H9 (cell line): ENCODE measurements at regions not wholly inside any gene's neighbourhood (a gene's known extent, or its start where the extent isn't known, plus 50 kb on each side); places are given as distances from the start of the nearest gene placed in this dataset.

Experiments
- DNase-seq: peaks from one replicate; pipeline ENCODE4 v3.0.0-alpha.2; 2017
- H2AFZ ChIP-seq: one replicate; pipeline ENCODE4 v1.6.1; 2013; ENCODE audit warnings: mild to moderate bottlenecking, low read length, control low read depth, moderate library complexity
- H2AK5ac ChIP-seq: 2 replicates; pipeline ENCODE4 v1.6.1; 2013; ENCODE audit warnings: low read length, control low read depth, mixed read lengths; ENCODE audit not compliant: insufficient read length
- H2BK120ac ChIP-seq: one replicate; pipeline ENCODE4 v1.6.1; 2013; ENCODE audit warnings: low read depth, mild to moderate bottlenecking, low read length, control low read depth, inconsistent platforms; ENCODE audit not compliant: poor library complexity, severe bottlenecking
- H2BK12ac ChIP-seq: 2 replicates; pipeline ENCODE4 v1.6.1; 2013; ENCODE audit warnings: low read length, control low read depth, mixed read lengths, low read depth; ENCODE audit not compliant: insufficient read length
- H2BK15ac ChIP-seq: 2 replicates; pipeline ENCODE4 v1.6.1; 2013; ENCODE audit warnings: low read depth, low read length, control low read depth
- H2BK20ac ChIP-seq: one replicate; pipeline ENCODE4 v1.6.1; 2013; ENCODE audit warnings: low read depth, mild to moderate bottlenecking, low read length, control low read depth, inconsistent platforms; ENCODE audit not compliant: poor library complexity, severe bottlenecking
- H2BK5ac ChIP-seq: 2 replicates; pipeline ENCODE4 v1.6.1; 2013; ENCODE audit warnings: low read length, control low read depth, mixed read lengths; ENCODE audit not compliant: insufficient read length
- H3K14ac ChIP-seq: 2 replicates; pipeline ENCODE4 v1.6.1; 2013; ENCODE audit warnings: low read length, control low read depth; ENCODE audit not compliant: insufficient read depth
- H3K18ac ChIP-seq: 2 replicates; pipeline ENCODE4 v1.6.1; 2013; ENCODE audit warnings: low read depth, mild to moderate bottlenecking, mixed read lengths, low read length, control low read depth; ENCODE audit not compliant: insufficient read length
- H3K23ac ChIP-seq: 2 replicates; pipeline ENCODE4 v1.6.1; 2013; ENCODE audit warnings: low read length, control low read depth, mixed read lengths, low read depth; ENCODE audit not compliant: insufficient read length
- H3K23me2 ChIP-seq: 2 replicates; pipeline ENCODE4 v1.6.1; 2013; ENCODE audit warnings: low read depth, mild to moderate bottlenecking, mixed read lengths, low read length, control low read depth; ENCODE audit not compliant: insufficient read length, poor library complexity, severe bottlenecking
- H3K27ac ChIP-seq: 2 replicates; pipeline ENCODE4 v1.5.1; 2013; ENCODE audit warnings: low read length, control low read depth, mixed read lengths, low read depth; ENCODE audit not compliant: insufficient read length
- H3K27me3 ChIP-seq: 2 replicates; pipeline ENCODE4 v1.6.1; 2013; ENCODE audit warnings: low read length, control low read depth, inconsistent platforms; ENCODE audit not compliant: insufficient read depth
- H3K4ac ChIP-seq: 2 replicates; pipeline ENCODE4 v1.6.1; 2013; ENCODE audit warnings: low read depth, mild to moderate bottlenecking, control low read depth, inconsistent platforms, low read length, moderate library complexity
- H3K4me1 ChIP-seq: 2 replicates; pipeline ENCODE4 v1.6.1; 2013; ENCODE audit warnings: low read length, control low read depth, inconsistent platforms; ENCODE audit not compliant: insufficient read depth
- H3K4me2 ChIP-seq: 2 replicates; pipeline ENCODE4 v1.6.1; 2013; ENCODE audit warnings: low read length, control low read depth, mixed read lengths; ENCODE audit not compliant: insufficient read length, insufficient read depth
- H3K56ac ChIP-seq: 2 replicates; pipeline ENCODE4 v1.6.1; 2013; ENCODE audit warnings: low read depth, mild to moderate bottlenecking, mixed read lengths, low read length, control low read depth; ENCODE audit not compliant: insufficient read length
- H3K79me1 ChIP-seq: 2 replicates; pipeline ENCODE4 v1.6.1; 2013; ENCODE audit warnings: low read depth, mild to moderate bottlenecking, moderate library complexity, low read length, control low read depth, inconsistent platforms; ENCODE audit not compliant: insufficient read depth, poor library complexity, severe bottlenecking
- H3K79me2 ChIP-seq: 2 replicates; pipeline ENCODE4 v1.6.1; 2013; ENCODE audit warnings: low read length, control low read depth, inconsistent platforms; ENCODE audit not compliant: insufficient read depth
- H3K9ac ChIP-seq: 2 replicates; pipeline ENCODE4 v1.6.1; 2013; ENCODE audit warnings: low read length, control low read depth, mixed read lengths; ENCODE audit not compliant: insufficient read length; ENCODE audit errors: extremely low read depth
- H3K9me3 ChIP-seq: one replicate; pipeline ENCODE4 v1.6.1; 2013; ENCODE audit warnings: low read depth, low read length, inconsistent platforms; ENCODE audit not compliant: control insufficient read depth
- H3T11ph ChIP-seq: one replicate; pipeline ENCODE4 v1.6.1; 2013; ENCODE audit warnings: mild to moderate bottlenecking, low read length, control low read depth, inconsistent platforms
- H4K20me1 ChIP-seq: one replicate; pipeline ENCODE4 v1.6.1; 2013; ENCODE audit not compliant: control insufficient read depth, insufficient read length, insufficient read depth
- H4K5ac ChIP-seq: 2 replicates; pipeline ENCODE4 v1.6.1; 2013; ENCODE audit warnings: low read depth, mild to moderate bottlenecking, mixed read lengths, low read length, control low read depth; ENCODE audit not compliant: insufficient read length
- H4K8ac ChIP-seq: replicated peaks from 2 replicates; pipeline ENCODE4 v1.6.1; 2013; ENCODE audit warnings: low read length, control low read depth, mixed read lengths, low read depth; ENCODE audit not compliant: insufficient read length
- H4K91ac ChIP-seq: 2 replicates; pipeline ENCODE4 v1.6.1; 2013; ENCODE audit warnings: low read depth, mild to moderate bottlenecking, moderate library complexity, mixed read lengths, low read length, control low read depth; ENCODE audit not compliant: insufficient read length
- H3K27ac Mint-ChIP-seq, 3 experiments: 2 replicates in 2 of 3; 3 replicates in 1 of 3; pipeline ENCODE4 v1.8.0; 2020 to 2021; ENCODE audit warnings: mixed read lengths in 3 of 3, mild to moderate bottlenecking in 1 of 3, moderate library complexity in 1 of 3
- H3K27me3 Mint-ChIP-seq: 2 replicates; pipeline ENCODE4 v1.8.0; 2021; ENCODE audit warnings: low read depth, mild to moderate bottlenecking, moderate library complexity, mixed read lengths
- H3K36me3 Mint-ChIP-seq, 3 experiments: 2 replicates in 2 of 3; 3 replicates in 1 of 3; pipeline ENCODE4 v1.8.0; 2020 to 2021; ENCODE audit warnings: low read depth in 3 of 3, mixed read lengths in 3 of 3; ENCODE audit not compliant: insufficient read depth in 1 of 3
- H3K4me1 Mint-ChIP-seq, 2 experiments: 2 replicates each; pipeline ENCODE4 v1.8.0; 2020; ENCODE audit warnings: mixed read lengths in 2 of 2
- H3K4me3 Mint-ChIP-seq, 2 experiments: 2 replicates in 1 of 2; 3 replicates in 1 of 2; pipeline ENCODE4 v1.8.0; 2020 to 2021; ENCODE audit warnings: mild to moderate bottlenecking in 2 of 2, mixed read lengths in 2 of 2, moderate library complexity in 1 of 2
- H3K9me3 Mint-ChIP-seq, 2 experiments: 2 replicates in 1 of 2; 3 replicates in 1 of 2; pipeline ENCODE4 v1.8.0; 2020; ENCODE audit warnings: mild to moderate bottlenecking in 2 of 2, mixed read lengths in 2 of 2, moderate library complexity in 1 of 2
- WGBS: extraction: QIAGEN DNeasy Blood & Tissue Kit; methylation state at CpG from one replicate; pipeline ENCODE4 v1.1.7; 2013; ENCODE audit warnings: missing lambda C conversion rate, low lambda C conversion rate, mixed read lengths; ENCODE audit not compliant: insufficient read length; ENCODE audit errors: extremely low coverage; 5-methylcytosine and 5-hydroxymethylcytosine counted together
- TF ChIP-seq, protein P1 (sequence below): fragments of 200-600 bp; sonication (generic); conservative IDR thresholded peaks from 3 replicates; pipeline ENCODE4 v1.8.0; 2021; ENCODE audit warnings: antibody characterized with exemption, mild to moderate bottlenecking

DNA sequence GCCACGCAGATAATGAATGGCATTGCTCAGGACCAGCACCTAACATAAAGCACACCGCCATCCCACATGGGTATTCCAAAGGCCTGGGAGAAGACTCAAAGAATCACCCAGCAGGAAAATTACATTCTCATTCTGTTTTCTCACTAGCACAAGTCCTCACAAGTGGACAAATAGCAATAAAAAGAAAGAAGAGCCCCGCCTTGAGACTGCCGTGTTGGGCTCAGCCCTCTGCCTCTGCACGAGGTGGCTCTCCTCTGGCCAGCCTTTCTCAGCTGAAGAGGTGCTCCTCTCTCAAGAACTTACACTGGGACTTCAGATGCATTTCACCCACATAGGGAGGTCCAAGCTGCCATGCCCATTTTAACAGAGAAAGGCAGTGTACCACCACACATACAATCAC, 207.5 kb downstream of the SPTSSA start:
- H3K4me1 Mint-ChIP-seq, result peaks cover 0 to 7% of the 10 kb centered on the region in 2 experiments; a peak in 2 of 4 replicates
- H3K23ac ChIP-seq, result no peak overlapping the region
- no peak overlapping the region for H2BK12ac ChIP-seq
- TF ChIP-seq, protein P1, sequence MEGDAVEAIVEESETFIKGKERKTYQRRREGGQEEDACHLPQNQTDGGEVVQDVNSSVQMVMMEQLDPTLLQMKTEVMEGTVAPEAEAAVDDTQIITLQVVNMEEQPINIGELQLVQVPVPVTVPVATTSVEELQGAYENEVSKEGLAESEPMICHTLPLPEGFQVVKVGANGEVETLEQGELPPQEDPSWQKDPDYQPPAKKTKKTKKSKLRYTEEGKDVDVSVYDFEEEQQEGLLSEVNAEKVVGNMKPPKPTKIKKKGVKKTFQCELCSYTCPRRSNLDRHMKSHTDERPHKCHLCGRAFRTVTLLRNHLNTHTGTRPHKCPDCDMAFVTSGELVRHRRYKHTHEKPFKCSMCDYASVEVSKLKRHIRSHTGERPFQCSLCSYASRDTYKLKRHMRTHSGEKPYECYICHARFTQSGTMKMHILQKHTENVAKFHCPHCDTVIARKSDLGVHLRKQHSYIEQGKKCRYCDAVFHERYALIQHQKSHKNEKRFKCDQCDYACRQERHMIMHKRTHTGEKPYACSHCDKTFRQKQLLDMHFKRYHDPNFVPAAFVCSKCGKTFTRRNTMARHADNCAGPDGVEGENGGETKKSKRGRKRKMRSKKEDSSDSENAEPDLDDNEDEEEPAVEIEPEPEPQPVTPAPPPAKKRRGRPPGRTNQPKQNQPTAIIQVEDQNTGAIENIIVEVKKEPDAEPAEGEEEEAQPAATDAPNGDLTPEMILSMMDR, result no peak
- no peaks in the 10 kb centered on the region; the same call in 1 of the 2 replicates for H3K4me1 ChIP-seq
- H4K91ac ChIP-seq, result no peak overlapping the region
- no peak overlapping the region for H3K27ac Mint-ChIP-seq
- H4K20me1 ChIP-seq, result no peaks in the 10 kb centered on the region
- no peak overlapping the region for H2BK5ac ChIP-seq
- no peak overlapping the region for H2BK20ac ChIP-seq
- no peak overlapping the region for H4K5ac ChIP-seq
- H3K9me3 Mint-ChIP-seq, result no peaks in the 10 kb centered on the region
- H3K4me3 Mint-ChIP-seq, result no peak overlapping the region
- no peak overlapping the region for H3T11ph ChIP-seq
- WGBS, result no CpG with 5 or more reads among the region's 5 CpGs
- no peak for DNase-seq
- no peak overlapping the region for H2AFZ ChIP-seq
- no peaks in the 10 kb centered on the region for H3K79me2 ChIP-seq
- no peak overlapping the region for H3K14ac ChIP-seq
- no peak overlapping the region for H3K56ac ChIP-seq
- no peak overlapping the region for H3K4ac ChIP-seq
- H3K23me2 ChIP-seq, result no peaks in the 10 kb centered on the region
- H3K4me2 ChIP-seq, result no peak overlapping the region
- H2BK15ac ChIP-seq, result no peak overlapping the region
- H3K9me3 ChIP-seq, result no peaks in the 10 kb centered on the region
- no peaks in the 10 kb centered on the region for H3K79me1 ChIP-seq
- H2BK120ac ChIP-seq, result no peak overlapping the region
- H3K27ac ChIP-seq, result no peak overlapping the region
- no peak overlapping the region for H4K8ac ChIP-seq
- H3K27me3 ChIP-seq, result no peaks in the 10 kb centered on the region
- H3K27me3 Mint-ChIP-seq, result no peaks in the 10 kb centered on the region
- H3K9ac ChIP-seq, result no peak overlapping the region
- no peaks in the 10 kb centered on the region for H3K36me3 Mint-ChIP-seq
- no peak overlapping the region for H3K18ac ChIP-seq
- no peak overlapping the region for H2AK5ac ChIP-seq
